Panc1 (cell line): ENCODE measurements at regions not wholly inside any gene's neighbourhood (a gene's known extent, or its start where the extent isn't known, plus 50 kb on each side); places are given as distances from the start of the nearest gene placed in this dataset.

Experiments used
- CTCF ChIP-seq: fragments of 450-650 bp; IDR thresholded peaks from 2 replicates; pipeline ENCODE4 v1.5.1; 2017; ENCODE audit warnings: mild to moderate bottlenecking
- POLR2AphosphoS5 ChIP-seq: IDR thresholded peaks from 2 replicates; pipeline ENCODE4 v1.6.1; 2012; ENCODE audit warnings: mild to moderate bottlenecking, low read depth, low read length, moderate library complexity
- SIN3A ChIP-seq: IDR thresholded peaks from 2 replicates; pipeline ENCODE4 v1.6.1; 2012; ENCODE audit warnings: low read depth, mild to moderate bottlenecking, low read length, moderate library complexity, borderline replicate concordance; ENCODE audit not compliant: insufficient read depth
- TCF7L2 ChIP-seq: IDR thresholded peaks from 2 replicates; pipeline ENCODE4 v1.6.1; 2011; ENCODE audit warnings: mild to moderate bottlenecking, low read depth, low read length, inconsistent platforms
- TF ChIP-seq, protein P1 (sequence below), 2 experiments: IDR thresholded peaks; 2 replicates each; pipeline ENCODE4 v1.6.1; 2011 to 2012; ENCODE audit warnings: low read depth in 2 of 2, control low read depth in 1 of 2, low read length in 1 of 2, mild to moderate bottlenecking in 1 of 2, moderate library complexity in 1 of 2; ENCODE audit not compliant: insufficient read depth in 1 of 2

- TF ChIP-seq CTCF: no peak
- no peak for TF ChIP-seq POLR2AphosphoS5
- TF ChIP-seq, protein P1, sequence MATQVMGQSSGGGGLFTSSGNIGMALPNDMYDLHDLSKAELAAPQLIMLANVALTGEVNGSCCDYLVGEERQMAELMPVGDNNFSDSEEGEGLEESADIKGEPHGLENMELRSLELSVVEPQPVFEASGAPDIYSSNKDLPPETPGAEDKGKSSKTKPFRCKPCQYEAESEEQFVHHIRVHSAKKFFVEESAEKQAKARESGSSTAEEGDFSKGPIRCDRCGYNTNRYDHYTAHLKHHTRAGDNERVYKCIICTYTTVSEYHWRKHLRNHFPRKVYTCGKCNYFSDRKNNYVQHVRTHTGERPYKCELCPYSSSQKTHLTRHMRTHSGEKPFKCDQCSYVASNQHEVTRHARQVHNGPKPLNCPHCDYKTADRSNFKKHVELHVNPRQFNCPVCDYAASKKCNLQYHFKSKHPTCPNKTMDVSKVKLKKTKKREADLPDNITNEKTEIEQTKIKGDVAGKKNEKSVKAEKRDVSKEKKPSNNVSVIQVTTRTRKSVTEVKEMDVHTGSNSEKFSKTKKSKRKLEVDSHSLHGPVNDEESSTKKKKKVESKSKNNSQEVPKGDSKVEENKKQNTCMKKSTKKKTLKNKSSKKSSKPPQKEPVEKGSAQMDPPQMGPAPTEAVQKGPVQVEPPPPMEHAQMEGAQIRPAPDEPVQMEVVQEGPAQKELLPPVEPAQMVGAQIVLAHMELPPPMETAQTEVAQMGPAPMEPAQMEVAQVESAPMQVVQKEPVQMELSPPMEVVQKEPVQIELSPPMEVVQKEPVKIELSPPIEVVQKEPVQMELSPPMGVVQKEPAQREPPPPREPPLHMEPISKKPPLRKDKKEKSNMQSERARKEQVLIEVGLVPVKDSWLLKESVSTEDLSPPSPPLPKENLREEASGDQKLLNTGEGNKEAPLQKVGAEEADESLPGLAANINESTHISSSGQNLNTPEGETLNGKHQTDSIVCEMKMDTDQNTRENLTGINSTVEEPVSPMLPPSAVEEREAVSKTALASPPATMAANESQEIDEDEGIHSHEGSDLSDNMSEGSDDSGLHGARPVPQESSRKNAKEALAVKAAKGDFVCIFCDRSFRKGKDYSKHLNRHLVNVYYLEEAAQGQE (IDR thresholded peaks at IDR 0.05; ENCODE audit: insufficient read depth in 1 of 2, low read depth in 2 of 2, low read length in 1 of 2): no peak
- TF ChIP-seq SIN3A: no peak
- no peak for TF ChIP-seq TCF7L2
Measured at GRCh38 chr10:128519581-128519980, 393.4 kb upstream of the MKI67 start.
